ENCODE measurements at regions not wholly inside any gene's neighbourhood (a gene's known extent, or its start where the extent isn't known, plus 50 kb on each side); places are given as distances from the start of the nearest gene placed in this dataset.
"Not testable (repeated sequence)": the region's sequence is repeated elsewhere in the genome, so short reads cannot be mapped to it uniquely, and the experiment has no call there.

DNA sequence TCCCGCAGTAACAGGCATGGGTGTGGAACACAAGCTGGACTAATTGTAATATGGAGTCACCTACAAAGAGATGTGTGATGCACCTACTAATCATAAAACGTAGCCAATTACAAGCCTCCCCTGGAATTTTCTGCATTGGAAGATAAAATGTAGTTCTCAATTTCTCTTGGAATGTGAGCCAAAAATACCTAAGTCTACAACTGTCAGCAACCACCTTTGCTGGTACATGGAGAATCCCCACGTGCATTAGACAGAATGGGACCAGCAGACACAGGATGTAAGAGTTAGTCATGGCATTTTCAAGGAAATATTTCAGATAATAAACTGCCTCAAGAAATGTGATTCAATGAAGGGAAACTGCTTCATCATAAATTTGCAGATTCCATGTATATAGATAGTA is 85.6 kb upstream of the DCC start:
- no peaks in the 10 kb centered on the region for H3K4me1 Mint-ChIP-seq (ENCODE audit: low read depth, unreplicated experiment)
- DNase-seq = no peak
- intact Hi-C loops (cut with micrococcal nuclease; ENCODE audit: unreplicated experiment) = no loop called here
- H3K9me3 Mint-ChIP-seq (ENCODE audit: low read depth, unreplicated experiment) = peaks cover 2% of the 10 kb centered on the region
- CTCF ChIA-PET = no interaction called here
- H3K27ac Mint-ChIP-seq (ENCODE audit: unreplicated experiment) = no peak overlapping the region
- TF ChIP-seq, protein P1, sequence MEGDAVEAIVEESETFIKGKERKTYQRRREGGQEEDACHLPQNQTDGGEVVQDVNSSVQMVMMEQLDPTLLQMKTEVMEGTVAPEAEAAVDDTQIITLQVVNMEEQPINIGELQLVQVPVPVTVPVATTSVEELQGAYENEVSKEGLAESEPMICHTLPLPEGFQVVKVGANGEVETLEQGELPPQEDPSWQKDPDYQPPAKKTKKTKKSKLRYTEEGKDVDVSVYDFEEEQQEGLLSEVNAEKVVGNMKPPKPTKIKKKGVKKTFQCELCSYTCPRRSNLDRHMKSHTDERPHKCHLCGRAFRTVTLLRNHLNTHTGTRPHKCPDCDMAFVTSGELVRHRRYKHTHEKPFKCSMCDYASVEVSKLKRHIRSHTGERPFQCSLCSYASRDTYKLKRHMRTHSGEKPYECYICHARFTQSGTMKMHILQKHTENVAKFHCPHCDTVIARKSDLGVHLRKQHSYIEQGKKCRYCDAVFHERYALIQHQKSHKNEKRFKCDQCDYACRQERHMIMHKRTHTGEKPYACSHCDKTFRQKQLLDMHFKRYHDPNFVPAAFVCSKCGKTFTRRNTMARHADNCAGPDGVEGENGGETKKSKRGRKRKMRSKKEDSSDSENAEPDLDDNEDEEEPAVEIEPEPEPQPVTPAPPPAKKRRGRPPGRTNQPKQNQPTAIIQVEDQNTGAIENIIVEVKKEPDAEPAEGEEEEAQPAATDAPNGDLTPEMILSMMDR (IDR thresholded peaks at IDR 0.05; ENCODE audit: unreplicated experiment) = no peak
- no peak overlapping the region for H3K4me3 Mint-ChIP-seq (ENCODE audit: low read depth, unreplicated experiment)
- no peaks in the 10 kb centered on the region for H3K36me3 Mint-ChIP-seq (ENCODE audit: insufficient read depth, unreplicated experiment)
- no peaks in the 10 kb centered on the region for H3K27me3 Mint-ChIP-seq (ENCODE audit: unreplicated experiment)
- BruUV-seq (replicated peaks) = no TSS peak

DNA sequence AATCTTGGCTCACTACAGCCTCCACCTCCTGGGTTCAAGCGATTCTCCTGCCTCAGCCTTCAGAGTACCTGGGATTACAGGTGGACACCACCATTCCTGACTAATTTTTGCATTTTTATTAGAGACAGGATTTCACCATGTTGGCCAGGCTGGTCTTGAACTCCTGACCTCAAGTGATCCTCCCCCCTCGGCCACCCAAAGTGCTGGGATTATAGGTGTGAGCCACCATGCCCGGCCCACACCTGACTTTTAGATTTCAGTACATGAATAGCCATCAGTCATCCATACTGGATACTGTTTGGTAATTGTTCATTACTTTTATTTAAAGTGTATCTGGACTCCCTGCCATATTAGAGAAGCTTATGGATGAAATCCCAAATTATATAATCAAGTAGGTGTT is 82.6 kb upstream of the DCC start:
- H3K27ac Mint-ChIP-seq (ENCODE audit: unreplicated experiment); CTCF ChIA-PET; H3K36me3 Mint-ChIP-seq (ENCODE audit: insufficient read depth, unreplicated experiment); H3K4me1 Mint-ChIP-seq (ENCODE audit: low read depth, unreplicated experiment); intact Hi-C loops (cut with micrococcal nuclease; ENCODE audit: unreplicated experiment); H3K27me3 Mint-ChIP-seq (ENCODE audit: unreplicated experiment); BruUV-seq (replicated peaks); H3K9me3 Mint-ChIP-seq (ENCODE audit: low read depth, unreplicated experiment); H3K4me3 Mint-ChIP-seq (ENCODE audit: low read depth, unreplicated experiment); DNase-seq: not testable (repeated sequence)

DNA sequence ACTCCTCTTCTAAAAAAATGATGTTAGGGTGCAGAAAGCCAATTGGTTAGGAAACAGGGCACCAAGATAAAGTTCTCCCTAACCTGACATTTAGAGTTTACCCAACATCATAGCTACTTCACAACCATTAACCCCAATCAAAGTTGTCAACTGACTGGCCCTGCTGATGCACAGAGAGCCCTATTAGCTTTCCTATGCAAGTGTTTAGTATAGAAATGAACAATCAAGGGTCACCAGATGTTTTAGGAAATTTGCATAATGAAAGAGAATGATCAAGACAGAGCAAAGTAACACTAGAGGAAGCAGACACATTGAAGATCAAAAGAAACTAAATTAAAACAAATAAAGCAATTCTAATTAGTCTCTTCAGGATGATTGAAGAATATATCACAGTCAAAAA is 64.2 kb upstream of the DCC start:
- no peaks in the 10 kb centered on the region for H3K36me3 Mint-ChIP-seq (ENCODE audit: insufficient read depth, unreplicated experiment)
- no peaks in the 10 kb centered on the region for H3K27me3 Mint-ChIP-seq (ENCODE audit: unreplicated experiment)
- TF ChIP-seq, protein P1 (IDR thresholded peaks at IDR 0.05; ENCODE audit: unreplicated experiment) = no peak
- H3K9me3 Mint-ChIP-seq (ENCODE audit: low read depth, unreplicated experiment) = no peaks in the 10 kb centered on the region
- intact Hi-C loops (cut with micrococcal nuclease; ENCODE audit: unreplicated experiment) = no loop called here
- CTCF ChIA-PET = no interaction called here
- no peak overlapping the region for H3K4me3 Mint-ChIP-seq (ENCODE audit: low read depth, unreplicated experiment)
- no peak for DNase-seq
- no peaks in the 10 kb centered on the region for H3K4me1 Mint-ChIP-seq (ENCODE audit: low read depth, unreplicated experiment)
- no TSS peak for BruUV-seq (replicated peaks)
- no peak overlapping the region for H3K27ac Mint-ChIP-seq (ENCODE audit: unreplicated experiment)

DNA sequence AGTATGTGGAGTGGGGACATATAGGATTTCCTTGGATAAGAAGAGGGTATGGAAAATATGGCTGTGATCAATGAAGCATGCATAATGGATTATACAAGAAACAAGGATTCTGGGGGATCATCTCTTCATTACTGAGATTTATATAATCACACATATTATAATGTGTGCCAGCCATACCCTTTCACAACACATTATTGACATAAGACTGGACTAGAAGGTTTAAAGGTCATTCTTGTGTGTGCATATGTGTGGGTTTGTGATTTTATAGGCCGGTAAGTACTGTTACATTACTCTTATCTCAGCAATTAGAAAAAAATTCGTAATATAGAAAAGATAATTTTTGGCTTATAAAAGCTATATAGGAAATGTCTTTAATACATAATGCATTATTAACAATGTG is 62.2 kb upstream of the DCC start:
- H3K9me3 Mint-ChIP-seq (ENCODE audit: low read depth, unreplicated experiment) = no peaks in the 10 kb centered on the region
- H3K4me3 Mint-ChIP-seq (ENCODE audit: low read depth, unreplicated experiment) = no peak overlapping the region
- no peaks in the 10 kb centered on the region for H3K27me3 Mint-ChIP-seq (ENCODE audit: unreplicated experiment)
- no peaks in the 10 kb centered on the region for H3K4me1 Mint-ChIP-seq (ENCODE audit: low read depth, unreplicated experiment)
- no TSS peak for BruUV-seq (replicated peaks)
- CTCF ChIA-PET = no interaction called here
- intact Hi-C loops (cut with micrococcal nuclease; ENCODE audit: unreplicated experiment) = no loop called here
- DNase-seq = no peak
- no peak overlapping the region for H3K27ac Mint-ChIP-seq (ENCODE audit: unreplicated experiment)
- TF ChIP-seq, protein P1 (IDR thresholded peaks at IDR 0.05; ENCODE audit: unreplicated experiment) = no peak
- no peaks in the 10 kb centered on the region for H3K36me3 Mint-ChIP-seq (ENCODE audit: insufficient read depth, unreplicated experiment)

DNA sequence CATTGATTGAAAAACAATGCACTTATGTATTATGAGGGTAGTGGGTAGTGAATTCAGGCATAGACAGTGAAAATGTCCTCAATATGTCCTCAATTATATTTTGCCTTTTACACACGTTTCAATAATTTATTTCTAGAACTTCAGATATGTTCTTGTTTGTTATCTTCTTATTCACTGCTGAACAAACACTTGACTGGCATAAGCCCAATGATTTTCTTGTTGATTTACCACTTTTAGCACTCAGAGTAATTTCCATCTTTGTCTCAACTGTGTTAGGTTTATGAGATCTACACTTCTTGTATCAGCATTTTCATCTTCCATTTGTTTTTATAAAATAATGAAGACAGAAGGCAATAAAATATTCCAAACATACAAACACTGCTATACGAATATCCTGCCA is 61.8 kb upstream of the DCC start:
- TF ChIP-seq, protein P1 (IDR thresholded peaks at IDR 0.05; ENCODE audit: unreplicated experiment) = no peak
- no peak overlapping the region for H3K27ac Mint-ChIP-seq (ENCODE audit: unreplicated experiment)
- BruUV-seq (replicated peaks) = no TSS peak
- no peaks in the 10 kb centered on the region for H3K36me3 Mint-ChIP-seq (ENCODE audit: insufficient read depth, unreplicated experiment)
- no peaks in the 10 kb centered on the region for H3K4me1 Mint-ChIP-seq (ENCODE audit: low read depth, unreplicated experiment)
- CTCF ChIA-PET = no interaction called here
- H3K27me3 Mint-ChIP-seq (ENCODE audit: unreplicated experiment) = no peaks in the 10 kb centered on the region
- intact Hi-C loops (cut with micrococcal nuclease; ENCODE audit: unreplicated experiment) = no loop called here
- no peak for DNase-seq
- H3K4me3 Mint-ChIP-seq (ENCODE audit: low read depth, unreplicated experiment) = no peak overlapping the region
- H3K9me3 Mint-ChIP-seq (ENCODE audit: low read depth, unreplicated experiment) = no peaks in the 10 kb centered on the region

Measured in Calu3 (cell line).